HCT116 (cell line): ENCODE measurements at regions not wholly inside any gene's neighbourhood (a gene's known extent, or its start where the extent isn't known, plus 50 kb on each side); places are given as distances from the start of the nearest gene placed in this dataset.
"Not testable (repeated sequence)": the region's sequence is repeated elsewhere in the genome, so short reads cannot be mapped to it uniquely, and the experiment has no call there.

Experiments used
- ATAC-seq: fragments of 200-7000 bp; cut with Tn5 transposase; 2 replicates; pipeline ENCODE4 v1.9.1; 2020; ENCODE audit warnings: mild to moderate bottlenecking, moderate library complexity
- BruUV-seq: library from RNA; stranded (reverse); fragments of 400-500 nt; replicated peaks from 2 replicates; lab custom pipeline; 2021; lab: Mats Ljungman, UMichigan
- CTCF ChIA-PET: fragments of 300-600 bp; sonication (Branson Sonifier 250); formaldehyde crosslinking; loops from one replicate; lab custom pipeline; 2021; ENCODE audit warnings: antibody characterized with exemption; lab: Charles Lee
- POLR2A ChIA-PET: fragments of 300-600, 350-600 bp; sonication (Branson Sonifier 250); formaldehyde crosslinking; loops from one replicate; lab custom pipeline; 2021; ENCODE audit warnings: antibody characterized with exemption; lab: Charles Lee
- RAD21 ChIA-PET, 2 experiments: fragments of 300-600 bp; sonication (Branson Sonifier 250); formaldehyde crosslinking; loops; one replicate each; lab custom pipeline; 2023; ENCODE audit warnings: low total read pairs in 2 of 2; ENCODE audit not compliant: uncharacterized antibody in 2 of 2, unreplicated experiment in 2 of 2, low non-redundant PET in 1 of 2; lab: Charles Lee
- DNase-seq: peaks from one replicate; pipeline ENCODE4 v3.0.0-alpha.2; 2010; ENCODE audit warnings: low read depth, low spot score
- H2AFZ ChIP-seq: fragments of 200-600 bp; shearing (Covaris generic), sonication (generic); 2 replicates; pipeline ENCODE4 v1.6.1; 2017; ENCODE audit warnings: low read depth, mixed run types, mixed read lengths, antibody characterized with exemption, low read length; ENCODE audit not compliant: poor library complexity, severe bottlenecking
- H3K27ac ChIP-seq: 2 replicates; pipeline ENCODE4 v1.5.1; 2012; ENCODE audit warnings: low read depth, low read length
- H3K27me3 ChIP-seq: fragments of 200-600 bp; sonication (generic); 2 replicates; pipeline ENCODE4 v1.6.1; 2016; ENCODE audit warnings: mixed run types, low read length, mixed read lengths; ENCODE audit not compliant: insufficient read depth
- H3K36me3 ChIP-seq, 2 experiments: fragments of 200-500 bp in 1 of 2; fragments of 200-600 bp in 1 of 2; sonication (Bioruptor generic) in 1 of 2; sonication (generic) in 1 of 2; 2 replicates each; pipeline versions ENCODE4 v1.5.1 to v1.6.1; 2014 to 2016; ENCODE audit warnings: low read length in 2 of 2, inconsistent platforms in 1 of 2, mixed read lengths in 1 of 2, mixed run types in 1 of 2; ENCODE audit not compliant: insufficient read depth in 2 of 2, control insufficient read depth in 1 of 2
- H3K4me1 ChIP-seq, 2 experiments: fragments of 200-600 bp in 1 of 2; sonication (generic) in 1 of 2; 2 replicates each; pipeline versions ENCODE4 v1.5.1 to v1.6.1; 2012 to 2017; ENCODE audit warnings: low read length in 2 of 2, inconsistent platforms in 1 of 2, mild to moderate bottlenecking in 1 of 2, mixed read lengths in 1 of 2, mixed run types in 1 of 2, moderate library complexity in 1 of 2; ENCODE audit not compliant: insufficient read depth in 2 of 2, control insufficient read depth in 1 of 2
- H3K4me2 ChIP-seq: fragments of 200-600 bp; sonication (generic); 2 replicates; pipeline ENCODE4 v1.6.1; 2017; ENCODE audit warnings: mixed run types, low read length, mixed read lengths
- H3K4me3 ChIP-seq, 2 experiments: fragments of 200-600 bp in 1 of 2; sonication (generic) in 1 of 2; replicated peaks in 1 of 2; 2 replicates each; pipeline ENCODE4 v1.5.1; 2011 to 2016; ENCODE audit warnings: low read length in 2 of 2, control low read depth in 1 of 2, low read depth in 1 of 2, mild to moderate bottlenecking in 1 of 2, mixed read lengths in 1 of 2, mixed run types in 1 of 2
- H3K79me2 ChIP-seq: fragments of 200-600 bp; sonication (generic); 2 replicates; pipeline ENCODE4 v1.6.1; 2017; ENCODE audit warnings: mild to moderate bottlenecking, mixed run types, low read length, moderate library complexity, mixed read lengths; ENCODE audit not compliant: insufficient read depth
- H3K9ac ChIP-seq: fragments of 200-600 bp; sonication (generic); 2 replicates; pipeline ENCODE4 v1.6.1; 2016; ENCODE audit warnings: low read length, mixed read lengths
- H3K9me2 ChIP-seq: fragments of 200-600 bp; sonication (generic), shearing (Covaris generic); 2 replicates; pipeline ENCODE4 v1.6.1; 2017; ENCODE audit warnings: mixed run types, mild to moderate bottlenecking, moderate library complexity; ENCODE audit not compliant: insufficient read depth
- H3K9me3 ChIP-seq, 2 experiments: fragments of 200-500 bp in 1 of 2; fragments of 200-600 bp in 1 of 2; sonication (Bioruptor generic) in 1 of 2; sonication (generic) in 1 of 2; 2 replicates each; pipeline ENCODE4 v1.6.1; 2014 to 2017; ENCODE audit warnings: low read length in 2 of 2, mixed read lengths in 2 of 2, inconsistent platforms in 1 of 2, low read depth in 1 of 2, mild to moderate bottlenecking in 1 of 2, mixed run types in 1 of 2, moderate library complexity in 1 of 2; ENCODE audit not compliant: control insufficient read depth in 1 of 2, insufficient read depth in 1 of 2
- H4K20me1 ChIP-seq: fragments of 200-600 bp; sonication (generic), shearing (Covaris generic); 2 replicates; pipeline ENCODE4 v1.6.1; 2017; ENCODE audit warnings: mixed run types, mild to moderate bottlenecking, moderate library complexity; ENCODE audit not compliant: insufficient read depth
- intact Hi-C: fragments of 100-400 bp; cut with micrococcal nuclease; formaldehyde crosslinking; loops from 2 replicates; pipeline ENCODE4 v1.10.0; 2022

- RAD21 ChIA-PET, BruUV-seq, H3K4me3 ChIP-seq, DNase-seq, H3K9me3 ChIP-seq, H3K9ac ChIP-seq, H4K20me1 ChIP-seq, H3K27ac ChIP-seq, H2AFZ ChIP-seq, H3K27me3 ChIP-seq, intact Hi-C loops, CTCF ChIA-PET, H3K36me3 ChIP-seq, H3K9me2 ChIP-seq, POLR2A ChIA-PET, H3K79me2 ChIP-seq, H3K4me1 ChIP-seq: not testable (repeated sequence)
- H3K4me2 ChIP-seq: peak overlapping the region; percentile 14; the same call in 1 of the 2 replicates
- ATAC-seq: peak; percentile 70
Observed at GRCh38 chr1:145495077-145495871, 69.9 kb upstream of the NBPF20 start.

DNA sequence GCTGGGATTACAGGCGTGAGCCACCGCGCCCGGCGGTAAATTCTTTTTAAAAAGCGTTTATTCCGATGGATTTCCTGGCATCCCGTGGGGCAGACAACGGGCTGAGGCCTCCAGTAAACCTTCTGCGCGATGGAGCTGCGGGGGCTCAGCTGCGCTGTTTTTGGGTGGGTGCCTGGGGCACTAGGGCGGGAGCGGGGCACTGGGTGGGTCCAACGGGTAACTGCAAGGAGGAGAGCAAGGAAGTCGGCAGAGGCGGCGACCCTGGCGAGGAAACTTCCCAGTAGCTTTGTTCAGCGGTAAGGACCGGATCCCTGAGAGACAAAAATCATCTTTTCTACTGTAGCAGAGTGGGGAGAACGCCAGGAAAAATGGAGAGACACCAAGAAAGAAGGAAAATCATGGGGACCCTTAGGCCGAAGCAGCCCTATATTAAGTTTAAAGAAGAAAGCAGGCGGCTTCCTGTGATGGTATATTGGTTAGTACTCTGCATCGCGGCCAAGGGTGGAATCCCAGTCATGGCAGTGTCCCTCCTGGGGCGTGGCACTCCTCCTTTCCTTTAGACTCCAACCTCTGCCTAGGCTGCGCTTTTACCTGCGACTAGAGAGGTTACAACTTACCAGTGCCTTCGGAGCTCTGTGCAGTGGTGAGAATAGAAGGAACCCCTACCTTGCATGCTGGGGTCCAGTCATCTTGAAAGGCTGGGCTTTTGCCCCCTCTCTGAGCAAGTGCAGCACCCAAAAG lies 63.0 kb upstream of the NBPF20 start:
- POLR2A ChIA-PET, DNase-seq, CTCF ChIA-PET, H3K27ac ChIP-seq, BruUV-seq, H3K4me2 ChIP-seq, RAD21 ChIA-PET, ATAC-seq, H4K20me1 ChIP-seq, intact Hi-C loops, H3K9me3 ChIP-seq, H3K4me1 ChIP-seq, H3K9ac ChIP-seq, H3K79me2 ChIP-seq, H3K4me3 ChIP-seq, H2AFZ ChIP-seq, H3K36me3 ChIP-seq, H3K27me3 ChIP-seq, H3K9me2 ChIP-seq: not testable (repeated sequence)

DNA sequence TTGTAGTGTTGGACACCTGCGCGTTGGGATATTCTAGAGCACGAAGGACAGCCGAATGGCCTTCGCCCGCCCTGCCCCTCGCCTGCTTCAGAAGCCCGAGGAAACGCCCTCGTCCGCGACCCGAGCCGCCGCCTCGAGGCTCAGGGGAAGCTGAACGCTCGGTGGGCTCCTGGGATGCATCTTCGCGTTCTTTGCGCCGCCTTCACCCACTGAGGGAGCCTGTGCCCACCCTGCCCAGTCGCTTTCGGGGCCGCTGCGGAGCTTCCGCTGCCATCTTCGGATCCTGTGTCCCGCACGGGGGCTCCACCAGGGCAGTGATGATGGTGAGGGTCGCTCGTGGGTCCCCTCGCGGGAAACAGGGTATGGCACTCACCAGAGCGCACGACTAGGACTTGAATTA lies 61.8 kb upstream of the NBPF20 start:
- RAD21 ChIA-PET, H3K36me3 ChIP-seq, H3K4me1 ChIP-seq, BruUV-seq, H3K9ac ChIP-seq, H3K4me2 ChIP-seq, H3K4me3 ChIP-seq, H3K79me2 ChIP-seq, DNase-seq, H4K20me1 ChIP-seq, H3K9me2 ChIP-seq, H2AFZ ChIP-seq, CTCF ChIA-PET, H3K27ac ChIP-seq, POLR2A ChIA-PET, intact Hi-C loops, H3K27me3 ChIP-seq, H3K9me3 ChIP-seq, ATAC-seq: not testable (repeated sequence)

DNA sequence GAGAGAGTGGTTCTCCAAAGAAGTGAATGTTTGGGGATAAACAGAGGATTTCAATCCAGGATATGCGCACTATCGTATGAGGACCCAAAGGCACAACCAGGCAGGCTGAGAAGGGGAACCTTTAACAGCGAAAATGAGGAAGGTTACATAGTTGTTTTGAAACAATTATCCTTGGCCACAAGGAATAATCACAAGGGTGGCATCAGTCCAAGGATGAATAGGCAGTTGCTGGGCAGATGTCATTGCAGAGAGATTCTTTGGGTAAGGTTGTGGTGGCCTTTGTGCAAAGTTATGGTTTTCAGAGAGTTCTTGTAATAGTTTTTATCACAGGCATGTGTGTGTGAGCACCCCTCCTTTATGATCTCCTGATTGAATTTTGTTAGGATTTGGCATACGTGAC lies 58.9 kb upstream of the NBPF20 start:
- H3K4me3 ChIP-seq, H3K27me3 ChIP-seq, H4K20me1 ChIP-seq, H3K27ac ChIP-seq, POLR2A ChIA-PET, H3K4me2 ChIP-seq, H3K9me2 ChIP-seq, H3K79me2 ChIP-seq, CTCF ChIA-PET, H3K36me3 ChIP-seq, DNase-seq, H3K4me1 ChIP-seq, H3K9ac ChIP-seq, intact Hi-C loops, BruUV-seq, H2AFZ ChIP-seq, RAD21 ChIA-PET, ATAC-seq, H3K9me3 ChIP-seq: not testable (repeated sequence)
